ENCODE measurements at regions not wholly inside any gene's neighbourhood (a gene's known extent, or its start where the extent isn't known, plus 50 kb on each side); places are given as distances from the start of the nearest gene placed in this dataset.

GRCh38 chr2:181779288-181780021 is 99.1 kb upstream of the NEUROD1 start:
- Histone ChIP-seq H3K36me3 (ENCODE audit: control insufficient read depth in 1 of 2, insufficient read depth in 2 of 2, low read length in 2 of 2) (no peaks in the 10 kb centered on the region), H3K9me3 (ENCODE audit: control insufficient read depth in 1 of 2, low read length in 2 of 2) (no peaks in the 10 kb centered on the region), H3K4me3 (ENCODE audit: low read depth in 1 of 2, low read length in 2 of 2) (no peak overlapping the region), H3K27ac (ENCODE audit: low read depth, low read length) (no peak overlapping the region), H3K4me1 (ENCODE audit: control insufficient read depth in 1 of 2, insufficient read depth in 2 of 2, low read length in 2 of 2) (peaks cover 25 to 54% of the 10 kb centered on the region in 2 donors), H3K9ac (ENCODE audit: low read depth in 1 of 2, low read length in 2 of 2) (no peak overlapping the region), H3K27me3 (ENCODE audit: control insufficient read depth in 1 of 2, insufficient read depth in 2 of 2, low read length in 2 of 2) (no peaks in the 10 kb centered on the region)

- no peak overlapping the region for H3K4me3 ChIP-seq (ENCODE audit: low read depth in 1 of 2, low read length in 2 of 2)
- no peaks in the 10 kb centered on the region for H3K9me3 ChIP-seq (ENCODE audit: control insufficient read depth in 1 of 2, low read length in 2 of 2)
- H3K9ac ChIP-seq (ENCODE audit: low read depth in 1 of 2, low read length in 2 of 2), result no peak overlapping the region
- H3K27ac ChIP-seq (ENCODE audit: low read depth, low read length), result peak overlapping the region; percentile 5
- no peaks in the 10 kb centered on the region for H3K36me3 ChIP-seq (ENCODE audit: control insufficient read depth in 1 of 2, insufficient read depth in 2 of 2, low read length in 2 of 2)
- H3K4me1 ChIP-seq (ENCODE audit: control insufficient read depth in 1 of 2, insufficient read depth in 2 of 2, low read length in 2 of 2), result peaks cover 25 to 56% of the 10 kb centered on the region in 2 donors
- no peaks in the 10 kb centered on the region for H3K27me3 ChIP-seq (ENCODE audit: control insufficient read depth in 1 of 2, insufficient read depth in 2 of 2, low read length in 2 of 2)
Measured at GRCh38 chr2:181780047-181780651, 99.8 kb upstream of the NEUROD1 start.

GRCh38 chr2:181780657-181781056 is 100.3 kb upstream of the NEUROD1 start:
- Histone ChIP-seq H3K4me3 (ENCODE audit: low read depth in 1 of 2, low read length in 2 of 2) (no peak overlapping the region), H3K36me3 (ENCODE audit: control insufficient read depth in 1 of 2, insufficient read depth in 2 of 2, low read length in 2 of 2) (no peaks in the 10 kb centered on the region), H3K4me1 (ENCODE audit: control insufficient read depth in 1 of 2, insufficient read depth in 2 of 2, low read length in 2 of 2) (peaks cover 25 to 56% of the 10 kb centered on the region in 2 donors), H3K27me3 (ENCODE audit: control insufficient read depth in 1 of 2, insufficient read depth in 2 of 2, low read length in 2 of 2) (no peaks in the 10 kb centered on the region), H3K9ac (ENCODE audit: low read depth in 1 of 2, low read length in 2 of 2) (no peak overlapping the region), H3K27ac (ENCODE audit: low read depth, low read length) (peak overlapping the region; percentile 5), H3K9me3 (ENCODE audit: control insufficient read depth in 1 of 2, low read length in 2 of 2) (no peaks in the 10 kb centered on the region)

- no peaks in the 10 kb centered on the region for H3K36me3 ChIP-seq (ENCODE audit: control insufficient read depth in 1 of 2, insufficient read depth in 2 of 2, low read length in 2 of 2)
- no peak overlapping the region for H3K27ac ChIP-seq (ENCODE audit: low read depth, low read length)
- H3K4me3 ChIP-seq (ENCODE audit: low read depth in 1 of 2, low read length in 2 of 2), result no peak overlapping the region
- no peaks in the 10 kb centered on the region for H3K9me3 ChIP-seq (ENCODE audit: control insufficient read depth in 1 of 2, low read length in 2 of 2)
- H3K27me3 ChIP-seq (ENCODE audit: control insufficient read depth in 1 of 2, insufficient read depth in 2 of 2, low read length in 2 of 2), result no peaks in the 10 kb centered on the region
- H3K4me1 ChIP-seq (ENCODE audit: control insufficient read depth in 1 of 2, insufficient read depth in 2 of 2, low read length in 2 of 2), result peaks cover 25 to 60% of the 10 kb centered on the region in 2 donors
- no peak overlapping the region for H3K9ac ChIP-seq (ENCODE audit: low read depth in 1 of 2, low read length in 2 of 2)
Measured at GRCh38 chr2:181781078-181781786, 100.9 kb upstream of the NEUROD1 start.

- H3K27ac ChIP-seq (ENCODE audit: low read depth, low read length), result no peak overlapping the region
- peaks cover 25 to 57% of the 10 kb centered on the region in 2 donors for H3K4me1 ChIP-seq (ENCODE audit: control insufficient read depth in 1 of 2, insufficient read depth in 2 of 2, low read length in 2 of 2)
- no peaks in the 10 kb centered on the region for H3K36me3 ChIP-seq (ENCODE audit: control insufficient read depth in 1 of 2, insufficient read depth in 2 of 2, low read length in 2 of 2)
Measured at GRCh38 chr2:181782660-181783059, 102.3 kb upstream of the NEUROD1 start.

GRCh38 chr2:181784556-181784955 is 104.2 kb upstream of the NEUROD1 start:
- Histone ChIP-seq H3K9me3 (ENCODE audit: control insufficient read depth in 1 of 2, low read length in 2 of 2) (no peaks in the 10 kb centered on the region), H3K27me3 (ENCODE audit: control insufficient read depth in 1 of 2, insufficient read depth in 2 of 2, low read length in 2 of 2) (no peaks in the 10 kb centered on the region), H3K27ac (ENCODE audit: low read depth, low read length) (no peak overlapping the region)

More at GRCh38 chr2:181782660-181783059, 102.3 kb upstream of the NEUROD1 start:
- no peaks in the 10 kb centered on the region for H3K9me3 ChIP-seq (ENCODE audit: control insufficient read depth in 1 of 2, low read length in 2 of 2)
- no peak overlapping the region for H3K9ac ChIP-seq (ENCODE audit: low read depth in 1 of 2, low read length in 2 of 2)
- H3K27me3 ChIP-seq (ENCODE audit: control insufficient read depth in 1 of 2, insufficient read depth in 2 of 2, low read length in 2 of 2), result no peaks in the 10 kb centered on the region
- H3K4me3 ChIP-seq (ENCODE audit: low read depth in 1 of 2, low read length in 2 of 2), result no peak overlapping the region

GRCh38 chr2:181785691-181786344 is 105.5 kb upstream of the NEUROD1 start:
- Histone ChIP-seq H3K9ac (ENCODE audit: low read depth in 1 of 2, low read length in 2 of 2) (no peak overlapping the region), H3K4me3 (ENCODE audit: low read depth in 1 of 2, low read length in 2 of 2) (no peak overlapping the region), H3K27ac (ENCODE audit: low read depth, low read length) (no peak overlapping the region), H3K9me3 (ENCODE audit: control insufficient read depth in 1 of 2, low read length in 2 of 2) (no peaks in the 10 kb centered on the region), H3K4me1 (ENCODE audit: control insufficient read depth in 1 of 2, insufficient read depth in 2 of 2, low read length in 2 of 2) (peaks cover 24 to 45% of the 10 kb centered on the region in 2 donors), H3K27me3 (ENCODE audit: control insufficient read depth in 1 of 2, insufficient read depth in 2 of 2, low read length in 2 of 2) (no peaks in the 10 kb centered on the region), H3K36me3 (ENCODE audit: control insufficient read depth in 1 of 2, insufficient read depth in 2 of 2, low read length in 2 of 2) (no peaks in the 10 kb centered on the region)

More at GRCh38 chr2:181784556-181784955, 104.2 kb upstream of the NEUROD1 start:
- H3K4me1 ChIP-seq (ENCODE audit: control insufficient read depth in 1 of 2, insufficient read depth in 2 of 2, low read length in 2 of 2), result peaks cover 28 to 47% of the 10 kb centered on the region in 2 donors
- H3K9ac ChIP-seq (ENCODE audit: low read depth in 1 of 2, low read length in 2 of 2), result no peak overlapping the region
- peak overlapping the region in 1 of 2 donors; percentile 30 for H3K4me3 ChIP-seq (ENCODE audit: low read depth in 1 of 2, low read length in 2 of 2)
- H3K36me3 ChIP-seq (ENCODE audit: control insufficient read depth in 1 of 2, insufficient read depth in 2 of 2, low read length in 2 of 2), result no peaks in the 10 kb centered on the region

- no peak overlapping the region for H3K27ac ChIP-seq (ENCODE audit: low read depth, low read length)
- peaks cover 23 to 45% of the 10 kb centered on the region in 2 donors for H3K4me1 ChIP-seq (ENCODE audit: control insufficient read depth in 1 of 2, insufficient read depth in 2 of 2, low read length in 2 of 2)
- H3K27me3 ChIP-seq (ENCODE audit: control insufficient read depth in 1 of 2, insufficient read depth in 2 of 2, low read length in 2 of 2), result no peaks in the 10 kb centered on the region
- H3K9ac ChIP-seq (ENCODE audit: low read depth in 1 of 2, low read length in 2 of 2), result no peak overlapping the region
- H3K36me3 ChIP-seq (ENCODE audit: control insufficient read depth in 1 of 2, insufficient read depth in 2 of 2, low read length in 2 of 2), result no peaks in the 10 kb centered on the region
- H3K4me3 ChIP-seq (ENCODE audit: low read depth in 1 of 2, low read length in 2 of 2), result no peak overlapping the region
- no peaks in the 10 kb centered on the region for H3K9me3 ChIP-seq (ENCODE audit: control insufficient read depth in 1 of 2, low read length in 2 of 2)
Measured at GRCh38 chr2:181786371-181787228, 104.9 kb upstream of the ITPRID2 start.

GRCh38 chr2:181787310-181788048 is 104.1 kb upstream of the ITPRID2 start:
- no peaks in the 10 kb centered on the region for H3K36me3 ChIP-seq (ENCODE audit: control insufficient read depth in 1 of 2, insufficient read depth in 2 of 2, low read length in 2 of 2)
- H3K27me3 ChIP-seq (ENCODE audit: control insufficient read depth in 1 of 2, insufficient read depth in 2 of 2, low read length in 2 of 2), result no peaks in the 10 kb centered on the region
- H3K4me1 ChIP-seq (ENCODE audit: control insufficient read depth in 1 of 2, insufficient read depth in 2 of 2, low read length in 2 of 2), result peaks cover 20 to 43% of the 10 kb centered on the region in 2 donors
- H3K27ac ChIP-seq (ENCODE audit: low read depth, low read length), result no peak overlapping the region
- H3K9me3 ChIP-seq (ENCODE audit: control insufficient read depth in 1 of 2, low read length in 2 of 2), result no peaks in the 10 kb centered on the region
- H3K9ac ChIP-seq (ENCODE audit: low read depth in 1 of 2, low read length in 2 of 2), result no peak overlapping the region
- no peak overlapping the region for H3K4me3 ChIP-seq (ENCODE audit: low read depth in 1 of 2, low read length in 2 of 2)

All from duodenal mucosa (tissue), 2 donors.